Activated T-helper 17 cell treated with anti-CD3 and anti-CD28 coated beads, Interleukin-2, amount 50 U/mL, for 72 hours (primary cell): ENCODE measurements at regions not wholly inside any gene's neighbourhood (a gene's known extent, or its start where the extent isn't known, plus 50 kb on each side); places are given as distances from the start of the nearest gene placed in this dataset.
"Not testable (repeated sequence)": the region's sequence is repeated elsewhere in the genome, so short reads cannot be mapped to it uniquely, and the experiment has no call there.

ENCODE experiments used
- ATAC-seq: fragments of 150-1000 bp; cut with Tn5 transposase; replicated peaks from 2 replicates; pipeline ENCODE4 v1.10.0; 2021; ENCODE audit warnings: mild to moderate bottlenecking, moderate library complexity
- H3K27ac Mint-ChIP-seq: one replicate; pipeline ENCODE4 v1.8.0; 2022; ENCODE audit warnings: mixed read lengths
- H3K27me3 Mint-ChIP-seq: one replicate; pipeline ENCODE4 v1.8.0; 2022; ENCODE audit warnings: mixed read lengths
- H3K36me3 Mint-ChIP-seq: one replicate; pipeline ENCODE4 v1.8.0; 2022; ENCODE audit warnings: low read depth, mild to moderate bottlenecking, mixed read lengths
- H3K4me1 Mint-ChIP-seq: one replicate; pipeline ENCODE4 v1.8.0; 2022; ENCODE audit warnings: mixed read lengths
- H3K4me3 Mint-ChIP-seq: one replicate; pipeline ENCODE4 v1.8.0; 2022; ENCODE audit warnings: mild to moderate bottlenecking, mixed read lengths
- H3K9me3 Mint-ChIP-seq: one replicate; pipeline ENCODE4 v1.8.0; 2022; ENCODE audit warnings: mixed read lengths

GRCh38 chr6:27679308-27679963, 206.5 kb upstream of the ZNF184 start:
- Mint-ChIP-seq H3K4me1 (no peaks in the 10 kb centered on the region), H3K27ac (no peak overlapping the region), H3K4me3 (no peak overlapping the region), H3K27me3 (peaks cover 42% of the 10 kb centered on the region), H3K9me3 (no peaks in the 10 kb centered on the region), H3K36me3 (peaks cover 4% of the 10 kb centered on the region)
- no peak for ATAC-seq

GRCh38 chr6:27678469-27678868, 205.6 kb upstream of the ZNF184 start:
- Mint-ChIP-seq H3K27me3 (peaks cover 47% of the 10 kb centered on the region), H3K4me1 (peaks cover 1% of the 10 kb centered on the region), H3K9me3 (peaks cover 1% of the 10 kb centered on the region), H3K4me3 (no peak overlapping the region), H3K36me3 (peaks cover 4% of the 10 kb centered on the region), H3K27ac (no peak overlapping the region)
- ATAC-seq = no peak

- no peak for ATAC-seq
- H3K4me1 Mint-ChIP-seq = peaks cover 11% of the 10 kb centered on the region
- H3K9me3 Mint-ChIP-seq = peaks cover 8% of the 10 kb centered on the region
- H3K27ac Mint-ChIP-seq = no peak overlapping the region
- no peak overlapping the region for H3K4me3 Mint-ChIP-seq
- peaks cover 59% of the 10 kb centered on the region for H3K27me3 Mint-ChIP-seq
- peaks cover 15% of the 10 kb centered on the region for H3K36me3 Mint-ChIP-seq
Observed at GRCh38 chr6:27674882-27675281, 202.0 kb upstream of the ZNF184 start.

DNA sequence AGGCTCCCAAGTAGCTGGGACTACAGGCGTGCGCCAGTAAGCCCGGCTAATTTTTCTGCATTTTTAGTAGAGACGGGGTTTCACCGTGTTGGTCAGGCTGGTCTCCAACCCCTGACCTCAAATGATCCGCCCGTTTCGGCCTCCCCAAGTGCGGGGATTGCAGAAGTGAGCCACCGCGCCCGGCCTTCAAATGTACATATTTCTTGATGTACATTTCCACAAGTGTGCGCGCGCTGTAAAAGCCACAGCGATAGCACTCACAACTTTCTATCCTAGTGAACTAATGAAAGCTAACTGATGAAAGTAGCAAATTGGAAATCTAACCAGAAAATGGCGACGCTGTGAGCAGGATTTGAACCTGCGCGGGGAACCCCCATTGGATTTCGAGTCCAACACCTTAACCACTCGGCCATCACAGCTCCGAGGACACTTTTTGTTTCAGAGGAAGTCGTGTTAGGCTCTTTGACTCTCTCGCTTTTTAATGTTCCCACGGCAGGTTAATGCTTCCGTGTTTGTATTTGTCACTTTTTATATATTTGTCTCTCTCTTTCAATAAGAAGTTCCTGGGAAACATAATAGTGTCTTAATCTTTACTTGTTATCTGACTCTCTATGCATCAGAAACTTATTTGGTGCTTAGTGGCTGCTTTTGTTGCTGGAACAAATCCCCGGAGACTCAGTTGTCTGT, 199.4 kb upstream of the ZNF184 start:
- H3K9me3 Mint-ChIP-seq = peaks cover 8% of the 10 kb centered on the region
- peaks cover 21% of the 10 kb centered on the region for H3K4me1 Mint-ChIP-seq
- H3K4me3 Mint-ChIP-seq = peak overlapping the region; percentile 43
- H3K36me3 Mint-ChIP-seq = peaks cover 36% of the 10 kb centered on the region
- no peak overlapping the region for H3K27ac Mint-ChIP-seq
- ATAC-seq = peak; percentile 52
- H3K27me3 Mint-ChIP-seq = peaks cover 64% of the 10 kb centered on the region

GRCh38 chr6:27669624-27670301, 196.9 kb upstream of the ZNF184 start:
- no peak overlapping the region for H3K4me3 Mint-ChIP-seq
- H3K36me3 Mint-ChIP-seq = peaks cover 36% of the 10 kb centered on the region
- peaks cover 68% of the 10 kb centered on the region for H3K27me3 Mint-ChIP-seq
- peaks cover 21% of the 10 kb centered on the region for H3K4me1 Mint-ChIP-seq
- no peak overlapping the region for H3K27ac Mint-ChIP-seq
- H3K9me3 Mint-ChIP-seq = peaks cover 8% of the 10 kb centered on the region
- ATAC-seq = no peak

DNA sequence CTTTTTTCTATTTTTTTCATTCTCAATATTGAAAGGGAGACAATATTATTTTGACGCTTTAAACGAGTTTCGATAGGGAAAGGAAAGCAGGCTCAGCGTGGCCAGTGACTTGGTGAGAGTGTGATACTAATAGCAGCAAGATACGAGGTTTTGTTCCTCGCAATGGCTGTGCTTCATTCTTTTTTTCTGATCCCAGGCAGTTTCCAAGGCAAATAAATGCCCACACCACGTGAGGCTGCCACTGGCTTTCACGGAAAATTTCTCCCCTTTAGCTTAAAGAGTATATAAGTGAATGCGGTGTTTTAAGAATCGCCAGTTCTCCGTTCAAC, 196.4 kb upstream of the ZNF184 start:
- Mint-ChIP-seq H3K27me3 (peaks cover 67% of the 10 kb centered on the region), H3K9me3 (peaks cover 8% of the 10 kb centered on the region), H3K4me3 (no peak overlapping the region), H3K4me1 (peaks cover 21% of the 10 kb centered on the region), H3K27ac (no peak overlapping the region), H3K36me3 (peaks cover 36% of the 10 kb centered on the region)
- no peak for ATAC-seq

DNA sequence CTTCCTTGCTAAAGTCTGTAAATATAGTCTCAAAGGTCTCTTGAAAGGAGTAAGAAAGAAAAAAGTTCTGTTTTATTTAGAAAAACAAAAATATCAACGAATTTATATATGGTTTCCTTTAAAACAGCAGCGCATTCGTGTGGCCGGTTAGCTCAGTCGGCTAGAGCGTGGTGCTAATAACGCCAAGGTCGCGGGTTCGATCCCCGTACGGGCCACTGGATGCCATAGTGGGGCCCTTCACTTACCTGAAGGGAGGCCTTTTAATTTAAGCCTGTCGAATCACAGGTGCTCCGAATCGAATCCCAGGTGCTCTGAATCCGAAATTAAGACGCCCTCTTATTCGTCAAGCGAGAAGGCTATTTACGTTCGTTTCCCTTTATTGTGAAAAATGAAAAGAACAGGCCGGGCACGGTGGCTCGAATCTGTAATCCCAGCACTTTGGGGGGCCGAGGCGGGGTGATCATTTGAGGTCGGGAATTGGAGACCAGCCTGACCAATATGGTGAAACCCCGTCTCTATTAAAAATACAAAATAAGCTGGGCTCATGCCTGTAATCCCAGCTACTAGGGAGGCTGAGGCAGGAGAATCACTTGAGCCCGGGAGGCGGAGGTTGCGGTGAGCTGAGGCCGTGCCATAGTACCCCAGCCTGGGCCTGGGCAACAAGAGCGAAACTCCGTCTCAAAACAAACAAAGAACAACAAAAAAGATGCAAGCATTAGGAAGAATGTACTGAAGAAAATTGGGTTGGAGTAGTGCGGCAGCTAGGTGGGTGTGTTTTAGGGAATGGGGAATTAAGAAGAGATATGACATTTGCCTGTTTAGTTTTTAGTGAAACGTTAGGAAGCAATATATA, 195.8 kb upstream of the ZNF184 start:
- H3K4me1 Mint-ChIP-seq = peaks cover 21% of the 10 kb centered on the region

GRCh38 chr6:27667657-27668441, 194.9 kb upstream of the ZNF184 start:
- peak overlapping the region; percentile 85 for H3K27ac Mint-ChIP-seq
- H3K4me1 Mint-ChIP-seq = peaks cover 17% of the 10 kb centered on the region
- peaks cover 64% of the 10 kb centered on the region for H3K27me3 Mint-ChIP-seq
- ATAC-seq = no peak
- H3K9me3 Mint-ChIP-seq = peaks cover 3% of the 10 kb centered on the region
- peak overlapping the region; percentile 6 for H3K4me3 Mint-ChIP-seq
- peaks cover 35% of the 10 kb centered on the region for H3K36me3 Mint-ChIP-seq

More for the DNA sequence above, 195.8 kb upstream of the ZNF184 start:
- peaks cover 8% of the 10 kb centered on the region for H3K9me3 Mint-ChIP-seq
- H3K4me3 Mint-ChIP-seq = peak overlapping the region; percentile 6
- peaks cover 65% of the 10 kb centered on the region for H3K27me3 Mint-ChIP-seq
- peak; percentile 45 for ATAC-seq
- peaks cover 36% of the 10 kb centered on the region for H3K36me3 Mint-ChIP-seq
- H3K27ac Mint-ChIP-seq = peak overlapping the region; percentile 85

DNA sequence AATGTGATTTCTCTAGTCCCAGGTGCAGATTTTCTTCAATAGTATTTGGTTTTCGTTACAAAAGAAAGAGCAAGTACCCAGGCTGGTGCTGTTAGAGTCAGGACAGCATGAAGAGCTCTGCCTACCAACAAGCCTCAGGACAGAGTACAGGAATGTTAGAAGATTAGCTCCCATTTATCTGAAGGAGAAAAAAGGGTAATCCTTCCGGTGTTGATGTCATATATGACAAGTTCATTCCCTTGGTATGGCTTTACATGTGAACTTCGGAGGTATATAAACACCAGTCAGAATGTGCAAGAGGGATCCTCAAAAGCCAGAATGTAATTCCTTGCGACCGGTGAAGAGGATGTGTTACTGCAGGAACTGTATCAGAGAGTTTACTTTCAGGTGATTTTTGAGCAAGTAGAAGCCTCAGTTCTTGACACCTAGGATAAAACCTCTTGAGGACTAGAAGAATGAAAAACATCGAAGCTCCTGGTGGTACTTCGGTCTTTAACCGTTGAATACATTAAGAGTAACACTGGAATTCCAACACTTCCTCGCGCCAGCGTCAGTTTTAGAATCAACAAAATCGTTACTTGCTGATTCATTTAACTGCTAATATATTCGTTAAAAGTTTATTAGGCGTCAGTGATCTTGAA, 194.2 kb upstream of the ZNF184 start:
- Mint-ChIP-seq H3K9me3 (no peaks in the 10 kb centered on the region), H3K4me1 (peaks cover 12% of the 10 kb centered on the region), H3K27ac (no peak overlapping the region), H3K36me3 (peaks cover 28% of the 10 kb centered on the region), H3K27me3 (peaks cover 64% of the 10 kb centered on the region), H3K4me3 (no peak overlapping the region)
- no peak for ATAC-seq

DNA sequence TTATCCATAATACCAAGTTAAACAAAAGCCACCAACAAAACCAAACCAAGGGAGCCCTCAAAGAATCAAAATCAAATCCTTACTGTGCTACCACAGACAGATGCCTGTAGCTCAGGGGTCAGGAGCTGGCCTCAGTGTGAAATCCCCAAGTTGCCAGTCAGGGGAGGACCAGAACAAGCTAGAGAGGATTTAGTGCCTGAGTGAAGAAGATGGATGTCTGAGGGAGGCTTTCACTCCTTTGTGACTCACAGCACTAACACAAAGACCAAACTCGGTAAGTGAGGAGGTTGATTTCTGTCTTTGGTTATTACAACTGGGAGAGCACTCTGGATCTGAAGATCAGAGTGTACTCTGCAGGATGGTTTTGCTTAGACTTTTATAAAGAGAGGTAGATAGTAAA, 189.9 kb upstream of the ZNF184 start:
- Mint-ChIP-seq H3K9me3 (no peaks in the 10 kb centered on the region), H3K36me3 (peaks cover under 1% of the 10 kb centered on the region), H3K27ac (no peak overlapping the region), H3K27me3 (peaks cover 39% of the 10 kb centered on the region), H3K4me3 (no peak overlapping the region), H3K4me1 (no peaks in the 10 kb centered on the region)
- ATAC-seq = no peak

GRCh38 chr6:27662212-27662611, 189.3 kb upstream of the ZNF184 start:
- H3K9me3 Mint-ChIP-seq, ATAC-seq, H3K4me1 Mint-ChIP-seq, H3K27ac Mint-ChIP-seq, H3K36me3 Mint-ChIP-seq, H3K4me3 Mint-ChIP-seq: not testable (repeated sequence)
- H3K27me3 Mint-ChIP-seq = peaks cover 34% of the 10 kb centered on the region

GRCh38 chr6:27653143-27653825, 180.4 kb upstream of the ZNF184 start:
- H3K9me3 Mint-ChIP-seq, ATAC-seq, H3K36me3 Mint-ChIP-seq, H3K27ac Mint-ChIP-seq, H3K4me1 Mint-ChIP-seq, H3K4me3 Mint-ChIP-seq: not testable (repeated sequence)
- peaks cover 36% of the 10 kb centered on the region for H3K27me3 Mint-ChIP-seq

DNA sequence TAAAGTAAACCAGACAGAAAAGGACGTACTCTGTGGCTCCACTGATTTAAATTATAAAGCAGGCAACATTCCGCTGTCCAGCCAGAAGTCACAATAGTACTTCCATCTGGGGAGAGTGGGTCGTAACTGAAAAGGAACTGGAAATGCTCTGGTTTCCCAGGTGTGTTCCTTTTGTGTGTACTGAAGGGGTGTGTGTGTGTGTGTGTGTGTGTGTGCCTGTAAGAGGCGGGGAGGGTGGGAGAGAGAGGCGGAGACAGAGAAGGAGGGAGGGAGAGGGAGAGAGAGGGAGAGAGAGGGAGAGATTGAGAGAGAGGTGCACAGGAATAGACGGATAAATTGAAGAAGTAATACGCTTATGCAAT, 178.4 kb upstream of the ZNF184 start:
- Mint-ChIP-seq H3K27me3 (peaks cover 41% of the 10 kb centered on the region), H3K27ac (no peak overlapping the region), H3K4me3 (no peak overlapping the region), H3K4me1 (no peaks in the 10 kb centered on the region), H3K36me3 (no peaks in the 10 kb centered on the region), H3K9me3 (no peaks in the 10 kb centered on the region)
- ATAC-seq = no peak
